Osteoblast (primary cell): ENCODE measurements at regions not wholly inside any gene's neighbourhood (a gene's known extent, or its start where the extent isn't known, plus 50 kb on each side); places are given as distances from the start of the nearest gene placed in this dataset.
"Not testable (repeated sequence)": the region's sequence is repeated elsewhere in the genome, so short reads cannot be mapped to it uniquely, and the experiment has no call there.

Experiments used
- DNase-seq: peaks from one replicate; pipeline ENCODE4 v3.0.0; 2011; ENCODE audit warnings: low spot score, mixed read lengths; ENCODE audit not compliant: insufficient read length; ENCODE audit errors: missing footprints
- H2AFZ ChIP-seq: 2 replicates; pipeline ENCODE4 v1.6.0; 2011; ENCODE audit warnings: mild to moderate bottlenecking, low read length
- H3K27ac ChIP-seq: 2 replicates; pipeline ENCODE4 v1.5.1; 2011; ENCODE audit warnings: mild to moderate bottlenecking, low read depth, low read length, moderate library complexity
- H3K27me3 ChIP-seq: 2 replicates; pipeline ENCODE4 v1.6.0; 2012; ENCODE audit warnings: mild to moderate bottlenecking, control low read depth, inconsistent platforms, low read length, moderate library complexity; ENCODE audit not compliant: insufficient read depth
- H3K36me3 ChIP-seq: 2 replicates; pipeline ENCODE4 v1.5.1; 2011; ENCODE audit warnings: mild to moderate bottlenecking, low read length, control low read depth, moderate library complexity; ENCODE audit not compliant: insufficient read depth
- H3K4me1 ChIP-seq: 2 replicates; pipeline ENCODE4 v1.5.1; 2011; ENCODE audit warnings: mild to moderate bottlenecking, low read length, control low read depth, moderate library complexity; ENCODE audit not compliant: insufficient read depth
- H3K4me2 ChIP-seq: 2 replicates; pipeline ENCODE4 v1.6.0; 2011; ENCODE audit warnings: mild to moderate bottlenecking, low read length; ENCODE audit not compliant: insufficient read depth
- H3K4me3 ChIP-seq: fragments of 200-600 bp; sonication (generic); 3 replicates; pipeline ENCODE4 v1.5.1; 2012; ENCODE audit warnings: mild to moderate bottlenecking, low read length, inconsistent platforms; ENCODE audit not compliant: insufficient read depth
- H3K79me2 ChIP-seq: 2 replicates; pipeline ENCODE4 v1.6.0; 2012; ENCODE audit warnings: mild to moderate bottlenecking, low read length, control low read depth, inconsistent platforms; ENCODE audit not compliant: insufficient read depth
- H3K9me3 ChIP-seq: 2 replicates; pipeline ENCODE4 v1.5.1; 2011; ENCODE audit warnings: low read depth, low read length, control low read depth
- H4K20me1 ChIP-seq: 2 replicates; pipeline ENCODE4 v1.6.0; 2012; ENCODE audit warnings: mild to moderate bottlenecking, low read length, control low read depth; ENCODE audit not compliant: insufficient read depth
- CTCF ChIP-seq: IDR thresholded peaks from 2 replicates; pipeline ENCODE4 v1.5.1; 2011; ENCODE audit warnings: mild to moderate bottlenecking, low read depth, low read length, moderate library complexity; ENCODE audit errors: extremely low read depth

- H3K9me3 ChIP-seq, result no peaks in the 10 kb centered on the region
- H3K79me2 ChIP-seq, result no peaks in the 10 kb centered on the region
- H2AFZ ChIP-seq, result no peak overlapping the region
- H3K4me2 ChIP-seq, result no peak overlapping the region
- H3K4me1 ChIP-seq, result peaks cover 22% of the 10 kb centered on the region
- no peaks in the 10 kb centered on the region for H3K36me3 ChIP-seq
- DNase-seq, result no peak
- H3K27me3 ChIP-seq, result no peaks in the 10 kb centered on the region
- no peak overlapping the region for H3K4me3 ChIP-seq
- H3K27ac ChIP-seq, result no peak overlapping the region
- H4K20me1 ChIP-seq, result no peaks in the 10 kb centered on the region
- no peak for TF ChIP-seq CTCF
Observed at GRCh38 chr6:90365002-90365401, 68.4 kb upstream of the BACH2 start.

GRCh38 chr6:90364286-90364685 lies 67.6 kb upstream of the BACH2 start:
- Histone ChIP-seq H3K36me3 (no peaks in the 10 kb centered on the region), H2AFZ (no peak overlapping the region), H4K20me1 (no peaks in the 10 kb centered on the region), H3K79me2 (no peaks in the 10 kb centered on the region), H3K27me3 (no peaks in the 10 kb centered on the region), H3K4me3 (no peak overlapping the region), H3K4me1 (peaks cover 17% of the 10 kb centered on the region), H3K4me2 (no peak overlapping the region), H3K27ac (no peak overlapping the region), H3K9me3 (no peaks in the 10 kb centered on the region)
- DNase-seq, result peak; percentile 38
- TF ChIP-seq CTCF, result no peak

- Histone ChIP-seq H3K4me2 (peak overlapping the region; percentile 46), H3K79me2 (no peaks in the 10 kb centered on the region), H3K36me3 (no peaks in the 10 kb centered on the region), H3K9me3 (no peaks in the 10 kb centered on the region), H3K27ac (peak overlapping the region; percentile 43), H2AFZ (peak overlapping the region; percentile 52), H3K4me3 (no peak overlapping the region), H4K20me1 (no peaks in the 10 kb centered on the region), H3K4me1 (peaks cover 5% of the 10 kb centered on the region), H3K27me3 (no peaks in the 10 kb centered on the region)
- TF ChIP-seq CTCF, result no peak
- DNase-seq, result peak; percentile 69
Observed at GRCh38 chr6:90362318-90362717, 65.7 kb upstream of the BACH2 start.

GRCh38 chr6:90361174-90361573 lies 64.5 kb upstream of the BACH2 start:
- Histone ChIP-seq H3K4me2 (no peak overlapping the region), H3K9me3 (no peaks in the 10 kb centered on the region), H2AFZ (no peak overlapping the region), H3K36me3 (no peaks in the 10 kb centered on the region), H3K4me1 (peaks cover 5% of the 10 kb centered on the region), H3K27me3 (peaks cover 3% of the 10 kb centered on the region), H4K20me1 (no peaks in the 10 kb centered on the region), H3K79me2 (no peaks in the 10 kb centered on the region), H3K27ac (no peak overlapping the region), H3K4me3 (no peak overlapping the region)
- DNase-seq, result no peak
- TF ChIP-seq CTCF, result no peak

- not testable (repeated sequence) for H3K79me2 ChIP-seq, H3K27ac ChIP-seq, H3K4me1 ChIP-seq, H3K4me2 ChIP-seq, H3K36me3 ChIP-seq, H4K20me1 ChIP-seq, H2AFZ ChIP-seq, H3K4me3 ChIP-seq, DNase-seq, H3K9me3 ChIP-seq
- peaks cover 14% of the 10 kb centered on the region for H3K27me3 ChIP-seq
Observed at GRCh38 chr6:90358036-90358770, 61.6 kb upstream of the BACH2 start.
